GM23338 (cell line): ENCODE measurements at regions not wholly inside any gene's neighbourhood (a gene's known extent, or its start where the extent isn't known, plus 50 kb on each side); places are given as distances from the start of the nearest gene placed in this dataset.

Experiments used
- ATAC-seq: fragments of 200-7000 bp; cut with Tn5 transposase; 3 replicates; pipeline ENCODE4 v1.9.1; 2020
- DNase-seq: peaks from one replicate; pipeline ENCODE4 v3.0.0-alpha.2; 2015; ENCODE audit warnings: low spot score
- H2AFZ ChIP-seq: fragments of 200-600 bp; sonication (generic); 2 replicates; pipeline ENCODE4 v1.8.0; 2016; ENCODE audit warnings: antibody characterized with exemption, mild to moderate bottlenecking, moderate library complexity
- H3F3A ChIP-seq: fragments of 200-600 bp; sonication (generic); replicated peaks from 2 replicates; pipeline ENCODE4 v1.8.0; 2017; ENCODE audit warnings: antibody characterized with exemption, mixed run types, low read depth
- H3K27ac ChIP-seq: fragments of 200-600 bp; sonication (generic); 2 replicates; pipeline ENCODE4 v1.6.1; 2016; ENCODE audit warnings: low read depth
- H3K27me3 ChIP-seq: fragments of 200-600 bp; sonication (generic); 2 replicates; pipeline ENCODE4 v1.8.0; 2016; ENCODE audit warnings: mild to moderate bottlenecking, mixed run types, moderate library complexity; ENCODE audit not compliant: insufficient read depth
- H3K36me3 ChIP-seq: fragments of 200-600 bp; sonication (generic); 2 replicates; pipeline ENCODE4 v1.8.0; 2016; ENCODE audit warnings: mild to moderate bottlenecking; ENCODE audit not compliant: insufficient read depth
- H3K4me1 ChIP-seq: fragments of 200-600 bp; sonication (generic); 2 replicates; pipeline ENCODE4 v1.8.0; 2016; ENCODE audit warnings: mild to moderate bottlenecking, moderate library complexity; ENCODE audit not compliant: insufficient read depth
- H3K4me2 ChIP-seq: fragments of 200-600 bp; sonication (generic); 2 replicates; pipeline ENCODE4 v1.7.1; 2017; ENCODE audit warnings: mixed run types
- H3K4me3 ChIP-seq: fragments of 200-600 bp; sonication (generic); 2 replicates; pipeline ENCODE4 v1.6.1; 2016; ENCODE audit warnings: mixed run types
- H3K79me2 ChIP-seq: fragments of 200-600 bp; sonication (generic); replicated peaks from 2 replicates; pipeline ENCODE4 v1.8.0; 2017; ENCODE audit warnings: mild to moderate bottlenecking; ENCODE audit not compliant: insufficient read depth
- H3K9me2 ChIP-seq: fragments of 200-600 bp; sonication (generic); 2 replicates; pipeline ENCODE4 v1.8.0; 2017; ENCODE audit not compliant: insufficient read depth
- H4K20me1 ChIP-seq: fragments of 200-600 bp; sonication (generic); replicated peaks from 2 replicates; pipeline ENCODE4 v1.8.0; 2017; ENCODE audit warnings: mild to moderate bottlenecking; ENCODE audit not compliant: insufficient read depth
- H3K27ac Mint-ChIP-seq: 2 replicates; pipeline ENCODE4 v1.8.0; 2020; ENCODE audit warnings: inconsistent platforms, mild to moderate bottlenecking, moderate library complexity, mixed read lengths
- H3K27me3 Mint-ChIP-seq: 3 replicates; pipeline ENCODE4 v1.8.0; 2022; ENCODE audit warnings: low read depth, mild to moderate bottlenecking, moderate library complexity, mixed read lengths, inconsistent platforms; ENCODE audit not compliant: insufficient read depth, poor library complexity
- H3K36me3 Mint-ChIP-seq: 3 replicates; pipeline ENCODE4 v1.8.0; 2021; ENCODE audit warnings: low read depth, mild to moderate bottlenecking, inconsistent platforms, moderate library complexity, mixed read lengths
- H3K4me1 Mint-ChIP-seq: 3 replicates; pipeline ENCODE4 v1.8.0; 2020; ENCODE audit warnings: mild to moderate bottlenecking, inconsistent platforms, mixed read lengths
- H3K4me3 Mint-ChIP-seq: 3 replicates; pipeline ENCODE4 v1.8.0; 2021; ENCODE audit warnings: moderate library complexity, mild to moderate bottlenecking, inconsistent platforms, mixed read lengths
- H3K9me3 Mint-ChIP-seq: 3 replicates; pipeline ENCODE4 v1.8.0; 2020; ENCODE audit warnings: moderate library complexity, mild to moderate bottlenecking, inconsistent platforms, mixed read lengths
- CREB1 ChIP-seq: fragments of 250-450 bp; sonication (Bioruptor Pico); IDR thresholded peaks from 2 replicates; pipeline ENCODE4 v1.5.0; 2020; ENCODE audit warnings: low read depth, mild to moderate bottlenecking, moderate library complexity
- EZH2 ChIP-seq: fragments of 200-600 bp; sonication (generic); IDR thresholded peaks from one replicate; pipeline ENCODE4 v1.8.0; 2017; ENCODE audit warnings: antibody characterized with exemption, mild to moderate bottlenecking, low read depth; ENCODE audit not compliant: unreplicated experiment
- JUNB ChIP-seq: IDR thresholded peaks from one replicate; pipeline ENCODE4 v1.6.1; 2016; ENCODE audit warnings: antibody characterized with exemption; ENCODE audit not compliant: unreplicated experiment
- REST ChIP-seq: IDR thresholded peaks from one replicate; pipeline ENCODE4 v1.6.1; 2018; ENCODE audit warnings: antibody characterized with exemption; ENCODE audit not compliant: unreplicated experiment
- ZNF114 ChIP-seq: fragments of 250-450 bp; sonication (Bioruptor Pico); IDR thresholded peaks from 2 replicates; pipeline ENCODE4 v1.5.0; 2020; ENCODE audit warnings: mild to moderate bottlenecking, moderate library complexity
- ZNF331 ChIP-seq: fragments of 250-450 bp; sonication (Bioruptor Pico); IDR thresholded peaks from 2 replicates; pipeline ENCODE4 v1.5.0; 2020; ENCODE audit warnings: low read depth, mild to moderate bottlenecking, moderate library complexity
- ZNF462 ChIP-seq: fragments of 250-450 bp; sonication (Bioruptor Pico); IDR thresholded peaks from 2 replicates; pipeline ENCODE4 v1.5.0; 2020; ENCODE audit warnings: mild to moderate bottlenecking, moderate library complexity

- H3K27me3 ChIP-seq, result no peaks in the 10 kb centered on the region
- peaks cover 49% of the 10 kb centered on the region for H3K9me3 Mint-ChIP-seq
- H2AFZ ChIP-seq, result no peak overlapping the region
- no peak overlapping the region for H3K27ac ChIP-seq
- peaks cover 4% of the 10 kb centered on the region for H3K9me2 ChIP-seq
- no peaks in the 10 kb centered on the region for H3K4me1 Mint-ChIP-seq
- H3K27me3 Mint-ChIP-seq, result no peaks in the 10 kb centered on the region
- peaks cover 33% of the 10 kb centered on the region for H3K36me3 Mint-ChIP-seq
- no peak overlapping the region for H3K27ac Mint-ChIP-seq
- no peak overlapping the region for H3K4me2 ChIP-seq
- H3K4me1 ChIP-seq, result no peaks in the 10 kb centered on the region
- H4K20me1 ChIP-seq, result no peaks in the 10 kb centered on the region
- no peak overlapping the region for H3K4me3 ChIP-seq
- TF ChIP-seq CREB1 (CRISPR knock-in tag), result no peak
- TF ChIP-seq EZH2, result no peak
- TF ChIP-seq ZNF114 (CRISPR knock-in tag), result no peak
- no peak for TF ChIP-seq ZNF462 (CRISPR knock-in tag)
- no peak for TF ChIP-seq ZNF331
- TF ChIP-seq JUNB, result no peak
- TF ChIP-seq REST, result no peak
- H3K79me2 ChIP-seq, result no peaks in the 10 kb centered on the region
- no peak for ATAC-seq
- no peak overlapping the region for H3K4me3 Mint-ChIP-seq
- no peaks in the 10 kb centered on the region; the same call in 1 of the 2 replicates for H3K36me3 ChIP-seq
- no peak for DNase-seq
- H3F3A ChIP-seq, result no peaks in the 10 kb centered on the region
Observed at GRCh38 chr6:66931787-66932186, 1224.8 kb upstream of the EYS start.
